Mucosa of descending colon (tissue), 3 donors: ENCODE measurements at regions not wholly inside any gene's neighbourhood (a gene's known extent, or its start where the extent isn't known, plus 50 kb on each side); places are given as distances from the start of the nearest gene placed in this dataset.
A peak's percentile ranks its signal among the peaks of the same experiment; 100 is the strongest.

ENCODE experiments used
- ATAC-seq: fragments of 200-7000 bp; cut with Tn5 transposase; one replicate; pipeline ENCODE4 v1.9.1; 2020; ENCODE audit warnings: mild to moderate bottlenecking, moderate library complexity
- DNase-seq, 3 donors: peaks; one replicate each; pipeline ENCODE4 v3.0.0-alpha.2; 2020
- H3K36me3 ChIP-seq: fragments of 200-600 bp; one replicate; pipeline ENCODE4 v1.8.0; 2021; ENCODE audit warnings: low read depth, mild to moderate bottlenecking
- H3K4me1 ChIP-seq: fragments of 200-600 bp; one replicate; pipeline ENCODE4 v1.8.0; 2021; ENCODE audit warnings: low read depth, mild to moderate bottlenecking
- H3K4me3 ChIP-seq: fragments of 200-600 bp; one replicate; pipeline ENCODE4 v1.8.0; 2021; ENCODE audit warnings: mild to moderate bottlenecking
- H3K9me3 ChIP-seq: fragments of 200-600 bp; one replicate; pipeline ENCODE4 v1.8.0; 2021; ENCODE audit warnings: mild to moderate bottlenecking
- CTCF ChIP-seq: fragments of 200-600 bp; IDR thresholded peaks from one replicate; pipeline ENCODE4 v1.8.0; 2022; ENCODE audit warnings: antibody characterized with exemption, mild to moderate bottlenecking
- intact Hi-C, 2 donors: fragments of 100-400 bp; cut with DNase I in 1 of 2; cut with micrococcal nuclease in 1 of 2; formaldehyde crosslinking; loops; one replicate each; pipeline versions ENCODE4 v1.11.0 to v1.11.1; 2022; cut with DNase I, micrococcal nuclease
- donor health status: DM: no; HTN: no; CAD: no; lungs with moderate emphysema.
- donor health status: DM: no; HTN: no; CAD: no.
- donor health status: DM: no; HTN: yes; CAD: no.

DNA sequence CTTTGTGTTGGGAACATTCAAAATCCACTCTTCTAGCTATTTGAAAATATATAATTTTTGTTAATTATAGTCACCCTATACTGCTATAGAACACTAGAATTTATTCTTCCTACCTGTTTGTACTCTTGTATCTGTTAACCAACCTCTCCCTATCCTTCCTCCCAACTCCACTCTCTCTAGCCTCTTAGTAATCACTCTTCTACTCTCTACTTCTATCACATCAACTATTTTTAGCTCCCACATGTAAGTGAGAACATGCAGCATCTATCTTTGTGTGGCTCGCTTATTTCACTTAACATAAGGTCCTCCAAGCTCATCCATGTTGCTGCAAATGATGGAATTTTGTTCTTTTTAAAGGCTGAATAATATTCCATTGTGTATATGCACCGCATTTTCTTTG, 537.3 kb downstream of the MID1IP1 start:
- intact Hi-C loops = no loop called here
- H3K36me3 ChIP-seq = no peaks in the 10 kb centered on the region
- H3K4me1 ChIP-seq = peaks cover 8% of the 10 kb centered on the region
- DNase-seq = no peak
- H3K9me3 ChIP-seq = no peaks in the 10 kb centered on the region
- no peak for TF ChIP-seq CTCF
- no peak for ATAC-seq
- H3K4me3 ChIP-seq = no peak overlapping the region

GRCh38 chrX:39356119-39356807, 555.0 kb downstream of the MID1IP1 start:
- H3K9me3 ChIP-seq = no peaks in the 10 kb centered on the region
- no peak for TF ChIP-seq CTCF
- no peaks in the 10 kb centered on the region for H3K36me3 ChIP-seq
- H3K4me3 ChIP-seq = no peak overlapping the region
- intact Hi-C loops = no loop called here
- DNase-seq = no peak
- no peaks in the 10 kb centered on the region for H3K4me1 ChIP-seq
- no peak for ATAC-seq

- Histone ChIP-seq H3K4me3 (no peak overlapping the region), H3K36me3 (no peaks in the 10 kb centered on the region), H3K9me3 (no peaks in the 10 kb centered on the region), H3K4me1 (no peaks in the 10 kb centered on the region)
- TF ChIP-seq CTCF = no peak
- ATAC-seq (no peak), DNase-seq (no peak)
- intact Hi-C loops = no loop called here
These were observed 558.8 kb downstream of the MID1IP1 start for GRCh38 chrX:39360101-39360500.

- Histone ChIP-seq H3K36me3 (no peaks in the 10 kb centered on the region), H3K9me3 (no peaks in the 10 kb centered on the region), H3K4me3 (no peak overlapping the region), H3K4me1 (no peaks in the 10 kb centered on the region)
- no peak for TF ChIP-seq CTCF
- intact Hi-C loops = no loop called here
- ATAC-seq (no peak), DNase-seq (no peak)
These were observed 560.5 kb downstream of the MID1IP1 start for GRCh38 chrX:39361736-39362135.

DNA sequence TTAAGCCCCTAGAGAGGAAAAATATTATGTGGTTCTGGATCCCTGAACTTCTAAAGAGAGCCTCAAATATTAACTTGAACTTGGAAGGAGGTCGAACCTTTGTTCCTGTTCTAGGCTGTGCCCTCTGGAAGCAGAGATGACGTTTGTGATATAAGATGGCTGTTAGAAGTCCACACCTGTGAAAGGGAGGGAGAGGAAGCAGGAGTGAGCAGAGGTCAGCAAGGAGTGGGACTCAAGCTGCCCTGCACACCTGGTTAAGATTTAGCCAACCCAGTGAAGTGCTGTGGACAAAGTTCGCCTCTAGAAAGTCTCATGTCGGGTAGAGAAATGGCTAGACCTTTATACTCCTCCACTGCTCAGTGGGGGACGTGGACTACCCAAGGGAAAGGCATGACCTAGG, 566.2 kb downstream of the MID1IP1 start:
- no peaks in the 10 kb centered on the region for H3K4me1 ChIP-seq
- no peaks in the 10 kb centered on the region for H3K36me3 ChIP-seq
- no peaks in the 10 kb centered on the region for H3K9me3 ChIP-seq
- intact Hi-C loops = no loop called here
- DNase-seq = peak in 1 of 3 donors; percentile 31
- peak; percentile 95 for ATAC-seq
- no peak for TF ChIP-seq CTCF
- no peak overlapping the region for H3K4me3 ChIP-seq

GRCh38 chrX:39372115-39372514, 570.9 kb downstream of the MID1IP1 start:
- no peak for TF ChIP-seq CTCF
- ATAC-seq = no peak
- no peaks in the 10 kb centered on the region for H3K4me1 ChIP-seq
- H3K36me3 ChIP-seq = no peaks in the 10 kb centered on the region
- intact Hi-C loops = no loop called here
- H3K9me3 ChIP-seq = no peaks in the 10 kb centered on the region
- no peak for DNase-seq
- H3K4me3 ChIP-seq = no peak overlapping the region
